Osteoblast (primary cell): ENCODE measurements at regions not wholly inside any gene's neighbourhood (a gene's known extent, or its start where the extent isn't known, plus 50 kb on each side); places are given as distances from the start of the nearest gene placed in this dataset.

ENCODE experiments used
- DNase-seq: peaks from one replicate; pipeline ENCODE4 v3.0.0; 2011; ENCODE audit warnings: low spot score, mixed read lengths; ENCODE audit not compliant: insufficient read length; ENCODE audit errors: missing footprints
- H2AFZ ChIP-seq: 2 replicates; pipeline ENCODE4 v1.6.0; 2011; ENCODE audit warnings: mild to moderate bottlenecking, low read length
- H3K27ac ChIP-seq: 2 replicates; pipeline ENCODE4 v1.5.1; 2011; ENCODE audit warnings: mild to moderate bottlenecking, low read depth, low read length, moderate library complexity
- H3K27me3 ChIP-seq: 2 replicates; pipeline ENCODE4 v1.6.0; 2012; ENCODE audit warnings: mild to moderate bottlenecking, control low read depth, inconsistent platforms, low read length, moderate library complexity; ENCODE audit not compliant: insufficient read depth
- H3K36me3 ChIP-seq: 2 replicates; pipeline ENCODE4 v1.5.1; 2011; ENCODE audit warnings: mild to moderate bottlenecking, low read length, control low read depth, moderate library complexity; ENCODE audit not compliant: insufficient read depth
- H3K4me1 ChIP-seq: 2 replicates; pipeline ENCODE4 v1.5.1; 2011; ENCODE audit warnings: mild to moderate bottlenecking, low read length, control low read depth, moderate library complexity; ENCODE audit not compliant: insufficient read depth
- H3K4me2 ChIP-seq: 2 replicates; pipeline ENCODE4 v1.6.0; 2011; ENCODE audit warnings: mild to moderate bottlenecking, low read length; ENCODE audit not compliant: insufficient read depth
- H3K4me3 ChIP-seq: fragments of 200-600 bp; sonication (generic); 3 replicates; pipeline ENCODE4 v1.5.1; 2012; ENCODE audit warnings: mild to moderate bottlenecking, low read length, inconsistent platforms; ENCODE audit not compliant: insufficient read depth
- H3K79me2 ChIP-seq: 2 replicates; pipeline ENCODE4 v1.6.0; 2012; ENCODE audit warnings: mild to moderate bottlenecking, low read length, control low read depth, inconsistent platforms; ENCODE audit not compliant: insufficient read depth
- H3K9me3 ChIP-seq: 2 replicates; pipeline ENCODE4 v1.5.1; 2011; ENCODE audit warnings: low read depth, low read length, control low read depth
- H4K20me1 ChIP-seq: 2 replicates; pipeline ENCODE4 v1.6.0; 2012; ENCODE audit warnings: mild to moderate bottlenecking, low read length, control low read depth; ENCODE audit not compliant: insufficient read depth
- CTCF ChIP-seq: IDR thresholded peaks from 2 replicates; pipeline ENCODE4 v1.5.1; 2011; ENCODE audit warnings: mild to moderate bottlenecking, low read depth, low read length, moderate library complexity; ENCODE audit errors: extremely low read depth

GRCh38 chr17:69818467-69818866 is 256.6 kb upstream of the KCNJ16 start:
- DNase-seq = no peak
- TF ChIP-seq CTCF = no peak
- H3K4me2 ChIP-seq = peak overlapping the region; percentile 40
- H3K4me1 ChIP-seq = peaks cover 20% of the 10 kb centered on the region
- H2AFZ ChIP-seq = peak overlapping the region; percentile 19
- no peaks in the 10 kb centered on the region for H4K20me1 ChIP-seq
- no peaks in the 10 kb centered on the region for H3K27me3 ChIP-seq
- H3K79me2 ChIP-seq = no peaks in the 10 kb centered on the region
- H3K4me3 ChIP-seq = no peak overlapping the region
- no peaks in the 10 kb centered on the region for H3K9me3 ChIP-seq
- no peaks in the 10 kb centered on the region for H3K36me3 ChIP-seq
- H3K27ac ChIP-seq = no peak overlapping the region

GRCh38 chr17:69819316-69820087 is 255.5 kb upstream of the KCNJ16 start:
- Histone ChIP-seq H3K27me3 (no peaks in the 10 kb centered on the region), H3K4me3 (no peak overlapping the region), H3K27ac (no peak overlapping the region), H3K4me2 (peak overlapping the region; percentile 40), H3K9me3 (no peaks in the 10 kb centered on the region), H3K79me2 (no peaks in the 10 kb centered on the region), H4K20me1 (no peaks in the 10 kb centered on the region), H3K36me3 (no peaks in the 10 kb centered on the region), H3K4me1 (peaks cover 13% of the 10 kb centered on the region), H2AFZ (no peak overlapping the region)
- DNase-seq = peak; percentile 75
- no peak for TF ChIP-seq CTCF

- DNase-seq = no peak
- H3K27ac ChIP-seq = no peak overlapping the region
- no peak for TF ChIP-seq CTCF
These were observed 254.1 kb upstream of the KCNJ16 start for GRCh38 chr17:69820876-69821473.

GRCh38 chr17:69822314-69822875 is 252.6 kb upstream of the KCNJ16 start:
- Histone ChIP-seq H3K27me3 (no peaks in the 10 kb centered on the region), H4K20me1 (no peaks in the 10 kb centered on the region), H3K79me2 (no peaks in the 10 kb centered on the region), H2AFZ (no peak overlapping the region), H3K4me1 (peaks cover 13% of the 10 kb centered on the region), H3K36me3 (no peaks in the 10 kb centered on the region), H3K9me3 (no peaks in the 10 kb centered on the region), H3K27ac (no peak overlapping the region), H3K4me3 (no peak overlapping the region), H3K4me2 (no peak overlapping the region)
- DNase-seq = no peak
- no peak for TF ChIP-seq CTCF

More at GRCh38 chr17:69820876-69821473, 254.1 kb upstream of the KCNJ16 start:
- Histone ChIP-seq H3K4me3 (no peak overlapping the region), H3K36me3 (no peaks in the 10 kb centered on the region), H3K9me3 (no peaks in the 10 kb centered on the region), H3K4me1 (peaks cover 13% of the 10 kb centered on the region), H3K27me3 (no peaks in the 10 kb centered on the region), H2AFZ (no peak overlapping the region), H4K20me1 (no peaks in the 10 kb centered on the region), H3K4me2 (no peak overlapping the region), H3K79me2 (no peaks in the 10 kb centered on the region)
